DOHH2 (cell line): ENCODE measurements at regions not wholly inside any gene's neighbourhood (a gene's known extent, or its start where the extent isn't known, plus 50 kb on each side); places are given as distances from the start of the nearest gene placed in this dataset.

ENCODE experiments used
- CTCF ChIP-seq: fragments of 200-600 bp; sonication (generic); IDR thresholded peaks from one replicate; pipeline ENCODE4 v1.5.1; 2014; ENCODE audit warnings: antibody characterized with exemption, mild to moderate bottlenecking, low read depth, low read length; ENCODE audit not compliant: poor library complexity, severe bottlenecking
- EZH2phosphoT487 ChIP-seq: fragments of 200-600 bp; sonication (generic); IDR thresholded peaks from 2 replicates; pipeline ENCODE4 v1.6.1; 2017; ENCODE audit warnings: borderline replicate concordance, mild to moderate bottlenecking, antibody characterized with exemption, low read length, moderate library complexity, mixed read lengths

DNA sequence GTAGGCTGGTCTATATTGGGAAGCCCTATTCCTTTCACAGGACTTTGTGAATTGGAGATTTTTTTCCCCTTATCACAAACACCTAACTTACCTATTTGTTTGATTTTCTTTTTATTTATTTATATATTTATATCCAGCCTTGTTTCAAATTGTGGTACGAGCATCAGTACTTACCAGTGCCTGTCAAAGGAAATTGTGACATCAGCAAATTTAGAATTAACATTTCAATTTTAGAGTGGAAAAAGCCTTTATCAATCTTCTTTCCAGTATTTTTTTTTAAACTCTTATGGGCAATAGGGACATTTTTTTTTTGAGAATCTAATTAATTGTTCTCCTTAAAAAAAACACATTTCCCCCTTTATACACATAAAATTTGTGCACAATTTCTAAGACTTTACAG lies 790.2 kb downstream of the PRELID2 start:
- no peak for TF ChIP-seq CTCF
- no peak for TF ChIP-seq EZH2phosphoT487
